ENCODE measurements at regions not wholly inside any gene's neighbourhood (a gene's known extent, or its start where the extent isn't known, plus 50 kb on each side); places are given as distances from the start of the nearest gene placed in this dataset.
A peak's percentile ranks its signal among the peaks of the same experiment; 100 is the strongest.

- intact Hi-C loops (cut with DNase I, micrococcal nuclease), result no loop called here
- ATAC-seq (peak; percentile 86), DNase-seq (peak; percentile 53 to 79 (median 74))
- Histone ChIP-seq H3K9me3 (no peaks in the 10 kb centered on the region), H3K4me3 (no peak overlapping the region), H3K36me3 (ENCODE audit: low read depth) (no peaks in the 10 kb centered on the region), H3K4me1 (ENCODE audit: low read depth) (peaks cover 9% of the 10 kb centered on the region)
- peak; percentile 70 for TF ChIP-seq CTCF (IDR thresholded peaks at IDR 0.05)
Measured at GRCh38 chr2:88350331-88351248, 101.9 kb downstream of the FOXI3 start.

GRCh38 chr2:88345842-88346241, 106.7 kb downstream of the FOXI3 start:
- Histone ChIP-seq H3K36me3 (ENCODE audit: low read depth) (no peaks in the 10 kb centered on the region), H3K9me3 (no peaks in the 10 kb centered on the region), H3K4me3 (no peak overlapping the region), H3K4me1 (ENCODE audit: low read depth) (peaks cover 8% of the 10 kb centered on the region)
- DNase-seq, result no peak
- intact Hi-C loops (cut with DNase I, micrococcal nuclease), result no loop called here
- ATAC-seq, result no peak
- TF ChIP-seq CTCF (IDR thresholded peaks at IDR 0.05), result no peak

- intact Hi-C loops (cut with DNase I, micrococcal nuclease), result no loop called here
- H3K36me3 ChIP-seq (ENCODE audit: low read depth), result no peaks in the 10 kb centered on the region
- no peak overlapping the region for H3K4me3 ChIP-seq
- no peak for TF ChIP-seq CTCF (IDR thresholded peaks at IDR 0.05)
- ATAC-seq (no peak), DNase-seq (no peak)
- H3K4me1 ChIP-seq (ENCODE audit: low read depth), result no peaks in the 10 kb centered on the region
- no peaks in the 10 kb centered on the region for H3K9me3 ChIP-seq
Measured at GRCh38 chr2:88342749-88343148, 109.7 kb downstream of the FOXI3 start.

- Histone ChIP-seq H3K36me3 (ENCODE audit: low read depth) (no peaks in the 10 kb centered on the region), H3K9me3 (no peaks in the 10 kb centered on the region), H3K4me3 (no peak overlapping the region), H3K4me1 (ENCODE audit: low read depth) (no peaks in the 10 kb centered on the region)
- intact Hi-C loops (cut with DNase I, micrococcal nuclease), result no loop called here
- DNase-seq (no peak), ATAC-seq (no peak)
- no peak for TF ChIP-seq CTCF (IDR thresholded peaks at IDR 0.05)
Measured at GRCh38 chr2:88334418-88334817, 118.1 kb downstream of the FOXI3 start.

GRCh38 chr2:88331239-88331638, 121.3 kb downstream of the FOXI3 start:
- Histone ChIP-seq H3K9me3 (no peaks in the 10 kb centered on the region), H3K4me3 (no peak overlapping the region), H3K36me3 (ENCODE audit: low read depth) (no peaks in the 10 kb centered on the region), H3K4me1 (ENCODE audit: low read depth) (no peaks in the 10 kb centered on the region)
- DNase-seq (no peak), ATAC-seq (no peak)
- TF ChIP-seq CTCF (IDR thresholded peaks at IDR 0.05), result no peak
- intact Hi-C loops (cut with DNase I, micrococcal nuclease), result no loop called here

All from mucosa of descending colon (tissue), 3 donors.